NCI-H2196 (cell line): ENCODE measurements at regions not wholly inside any gene's neighbourhood (a gene's known extent, or its start where the extent isn't known, plus 50 kb on each side); places are given as distances from the start of the nearest gene placed in this dataset.
"Not testable (repeated sequence)": the region's sequence is repeated elsewhere in the genome, so short reads cannot be mapped to it uniquely, and the experiment has no call there.

ENCODE experiments used
- DNase-seq: peaks from one replicate; lab custom pipeline; 2025; ENCODE audit not compliant: unreplicated experiment; lab: John Stamatoyannopoulos, UW

DNA sequence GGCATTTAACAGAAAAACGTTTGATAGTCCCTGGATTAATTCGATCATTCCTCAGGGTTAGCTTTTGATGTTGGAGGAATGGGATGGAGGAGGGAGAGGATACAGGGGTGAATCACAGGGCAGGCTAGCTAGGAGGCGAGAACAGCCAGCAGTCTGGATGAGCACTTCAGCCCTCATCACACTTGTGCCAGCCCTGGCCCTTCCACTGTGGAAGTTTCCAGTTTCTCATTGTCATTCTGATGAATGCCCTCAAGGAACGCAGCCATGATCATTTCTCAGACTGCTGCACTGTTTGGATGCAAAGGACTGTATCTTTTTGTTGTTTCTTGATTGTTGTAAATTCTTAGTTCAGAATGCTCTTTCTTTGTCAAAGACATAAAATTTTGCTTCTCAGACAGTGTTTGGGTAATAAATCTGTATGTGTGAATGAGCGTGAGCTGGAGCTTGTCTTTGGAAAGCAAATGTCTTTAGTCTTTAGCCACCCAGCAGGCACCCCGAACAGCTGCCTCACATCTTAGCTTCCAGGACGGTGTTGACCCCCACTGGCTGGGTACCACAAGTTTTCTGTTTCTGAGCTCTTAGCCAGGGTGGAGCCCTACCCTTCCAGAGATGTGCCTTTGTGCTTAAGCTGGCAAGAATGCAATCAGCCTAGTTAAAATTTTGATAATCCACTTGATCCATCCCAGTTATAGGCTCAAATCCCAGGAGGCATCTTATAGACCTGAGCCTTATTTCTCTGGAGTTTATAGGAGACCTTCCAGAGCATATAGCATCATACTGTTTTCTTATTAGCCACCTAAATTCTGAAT is 121.1 kb downstream of the PDCD6IP start:
- DNase-seq = no peak

DNA sequence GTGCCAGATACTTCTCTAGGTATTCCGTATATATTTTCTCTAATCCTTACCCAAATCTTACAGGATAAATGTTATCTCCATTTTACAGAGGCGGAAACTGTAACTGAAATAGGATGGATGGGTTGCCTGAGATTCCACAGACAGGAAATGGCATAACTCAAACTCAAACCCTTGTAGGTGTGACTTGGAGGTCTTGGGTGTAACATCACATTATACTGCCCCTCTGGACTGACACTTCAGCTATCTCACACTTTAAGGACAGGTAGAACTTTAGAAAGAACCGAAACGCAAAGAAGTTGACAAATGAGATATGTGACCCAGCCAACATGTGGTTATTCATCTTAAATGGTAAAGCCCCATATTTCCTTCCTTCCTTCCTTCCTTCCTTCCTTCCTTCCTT is 122.1 kb downstream of the PDCD6IP start:
- no peak for DNase-seq

DNA sequence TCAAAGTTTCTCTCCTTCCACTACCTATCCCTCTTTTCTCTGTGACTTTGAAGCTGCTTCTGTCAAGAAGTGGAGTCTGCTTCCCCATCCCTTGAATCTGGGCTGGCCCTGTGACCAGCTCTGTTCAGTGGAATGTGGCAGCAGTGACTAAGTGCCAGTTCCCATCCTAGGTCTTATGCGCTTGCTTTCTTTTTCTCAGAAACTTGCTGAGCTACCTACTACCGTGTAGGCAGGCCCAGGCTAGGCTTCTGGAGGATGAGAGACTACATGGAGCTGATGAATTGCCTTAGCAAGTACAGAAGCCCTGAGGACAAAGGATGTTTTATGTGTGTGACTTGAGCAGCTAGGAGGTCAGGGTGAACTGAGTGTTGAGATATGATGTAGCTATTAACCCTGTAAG is 123.2 kb downstream of the PDCD6IP start:
- DNase-seq = no peak

DNA sequence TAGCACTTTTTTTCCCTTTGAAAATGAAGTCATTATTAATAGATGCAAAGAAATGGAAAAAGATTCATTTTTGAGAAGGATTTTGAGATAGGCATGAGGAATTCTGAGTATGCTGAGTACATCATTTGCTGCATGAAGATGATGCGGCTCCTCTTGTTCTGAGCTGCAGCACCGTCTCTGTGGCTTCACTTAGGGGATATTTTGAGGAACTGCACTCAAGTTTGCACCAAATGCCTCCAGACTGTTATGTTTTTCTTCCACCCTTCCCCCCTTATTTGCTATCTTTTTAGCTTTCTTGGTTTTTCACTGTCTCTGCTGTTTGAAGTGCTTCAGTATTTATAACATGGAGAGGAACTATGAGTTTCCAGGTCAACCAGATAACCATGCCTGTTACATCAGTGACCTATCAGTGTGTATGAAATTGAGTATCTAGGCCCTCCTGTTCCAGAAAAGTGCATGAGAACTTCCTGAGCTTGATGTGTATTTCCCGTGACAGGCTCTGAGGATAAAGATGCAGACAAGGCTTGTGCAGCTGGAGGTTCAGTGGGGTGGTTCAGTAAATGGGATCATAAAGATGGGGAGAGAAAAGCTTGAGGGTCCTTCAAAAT is 128.7 kb downstream of the PDCD6IP start:
- no peak for DNase-seq

DNA sequence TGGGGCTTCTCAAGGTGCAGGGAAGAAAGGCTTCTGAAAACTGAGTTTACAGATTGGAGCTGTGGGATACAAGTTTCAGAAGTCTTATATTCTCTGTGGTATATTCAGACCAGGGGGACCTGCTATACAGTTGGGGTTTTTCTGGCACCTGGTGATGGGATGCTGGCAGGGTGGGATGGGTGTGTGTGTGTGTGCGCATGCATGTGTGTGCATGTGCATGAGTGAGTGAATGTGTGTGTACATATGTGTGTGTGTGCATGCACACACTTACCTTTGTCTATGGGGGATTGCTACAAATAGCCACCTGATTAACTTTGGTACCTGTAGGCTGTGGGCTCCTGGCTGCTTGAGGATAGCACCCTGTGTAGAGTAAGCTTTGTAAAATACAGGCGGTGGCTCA is 131.4 kb downstream of the PDCD6IP start:
- no peak for DNase-seq

DNA sequence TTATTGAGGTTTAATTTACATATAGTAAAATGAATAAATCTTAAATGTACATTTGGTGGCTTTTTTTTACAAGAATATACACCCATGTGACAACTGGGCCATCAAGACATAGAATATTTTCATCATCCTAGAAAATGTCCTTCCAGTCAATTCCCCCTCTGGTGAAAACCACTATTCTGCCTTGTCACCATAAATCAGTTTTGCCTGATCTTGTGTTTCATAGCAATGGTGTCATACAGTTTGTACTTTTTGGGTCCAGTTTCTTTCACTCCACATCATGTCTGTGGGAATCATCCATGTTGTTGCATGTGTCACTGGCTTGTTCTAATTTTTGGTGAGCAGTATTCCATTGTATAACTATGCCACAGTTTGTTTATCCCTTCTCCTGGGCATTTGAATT is 133.1 kb downstream of the PDCD6IP start:
- no peak for DNase-seq

DNA sequence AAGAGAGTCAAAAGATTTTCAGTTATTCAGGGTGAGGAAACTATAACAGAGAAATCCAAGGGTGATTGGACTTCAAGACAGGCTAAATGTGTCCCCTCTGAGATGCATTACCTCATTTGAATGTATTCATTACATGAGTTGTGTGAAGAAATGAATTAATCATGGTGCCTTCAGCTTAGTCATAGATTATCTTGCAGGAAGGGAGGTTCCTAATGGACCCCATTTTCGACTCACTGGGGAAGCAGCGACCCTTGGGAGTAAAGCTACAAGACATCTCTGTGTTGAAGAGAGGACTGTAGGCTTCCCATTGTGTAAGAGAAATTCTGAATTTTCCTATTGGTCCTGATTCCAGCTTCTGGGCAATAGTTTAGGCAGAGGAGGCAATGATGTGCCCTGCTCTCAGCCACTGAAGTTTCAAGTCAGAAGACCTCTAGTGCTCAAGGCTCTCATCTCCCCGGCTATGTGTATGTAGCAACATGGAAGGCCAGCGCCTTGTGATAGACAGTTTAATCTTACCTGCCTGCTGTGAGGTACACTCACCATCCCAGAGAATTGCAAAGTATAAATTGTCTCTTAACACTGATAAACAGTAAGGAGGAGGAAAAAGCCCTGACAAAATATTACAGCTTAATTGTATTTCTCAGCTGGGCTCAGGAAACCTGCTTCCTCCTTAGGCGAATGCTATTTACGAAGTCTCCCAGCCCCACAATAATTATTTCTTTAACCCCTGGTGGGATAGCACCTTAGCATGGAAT is 133.8 kb downstream of the PDCD6IP start:
- no peak for DNase-seq

DNA sequence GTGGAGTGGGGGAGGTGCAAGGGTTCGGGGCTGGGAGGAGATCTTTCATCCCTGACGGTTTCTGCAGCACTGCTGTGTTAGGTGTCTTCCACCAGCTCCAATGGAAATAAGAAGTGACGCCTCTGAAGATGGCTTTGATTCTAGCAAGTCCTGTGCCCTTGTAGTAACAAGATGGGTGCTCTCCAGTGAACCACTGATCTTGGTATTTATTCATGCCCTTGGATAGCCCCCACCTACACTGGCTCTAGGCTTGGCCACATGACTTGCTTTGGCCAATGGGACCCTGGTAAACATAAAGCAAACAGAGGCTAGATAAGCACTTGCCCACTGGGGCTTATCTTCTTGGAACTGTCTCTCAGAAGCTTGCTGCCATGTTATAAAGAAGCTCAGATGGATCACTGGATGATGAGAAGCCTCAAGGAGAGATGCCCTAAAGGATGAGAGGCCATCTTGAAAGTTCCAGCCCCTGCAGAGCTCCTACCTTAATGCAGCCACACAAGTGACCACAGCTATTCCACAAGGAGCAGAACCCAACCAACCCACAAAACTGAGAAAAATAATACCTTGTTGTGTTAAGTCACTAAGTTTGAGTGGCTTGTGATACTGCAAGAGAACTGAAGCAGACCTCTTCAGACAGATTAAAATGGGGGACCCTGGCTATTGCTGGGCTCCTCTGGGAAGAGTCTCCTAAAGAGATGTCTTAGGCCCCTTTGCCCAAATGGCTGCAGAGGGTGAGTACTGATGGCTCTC is 137.9 kb downstream of the PDCD6IP start:
- no peak for DNase-seq

DNA sequence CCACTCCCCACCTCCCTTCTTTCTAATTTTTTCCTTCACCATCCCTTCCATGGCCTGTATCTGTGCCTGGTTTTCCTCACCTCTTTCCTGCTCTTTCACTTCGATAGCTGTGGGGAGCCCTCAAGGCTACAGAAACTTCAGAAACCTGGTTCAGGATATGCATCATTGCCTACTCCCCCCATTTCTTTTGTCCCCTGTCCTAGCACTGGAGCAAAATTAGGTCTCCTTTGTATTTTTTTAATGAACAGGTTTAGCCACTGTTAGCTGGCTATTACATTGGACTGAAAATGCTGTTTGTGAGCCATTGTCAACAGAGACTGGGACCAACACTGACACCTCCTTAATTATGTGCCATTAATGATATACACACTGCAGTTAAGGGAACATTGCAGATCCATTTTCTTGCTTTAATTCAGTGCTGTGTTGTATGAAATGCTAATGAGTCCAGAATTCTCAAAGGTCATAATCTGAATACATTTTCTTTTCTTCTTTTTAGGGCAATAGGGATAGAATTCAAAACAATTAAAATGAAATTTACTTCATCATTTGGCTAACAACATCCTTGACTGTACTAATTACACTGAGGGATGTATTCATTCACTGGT is 138.6 kb downstream of the PDCD6IP start:
- no peak for DNase-seq

DNA sequence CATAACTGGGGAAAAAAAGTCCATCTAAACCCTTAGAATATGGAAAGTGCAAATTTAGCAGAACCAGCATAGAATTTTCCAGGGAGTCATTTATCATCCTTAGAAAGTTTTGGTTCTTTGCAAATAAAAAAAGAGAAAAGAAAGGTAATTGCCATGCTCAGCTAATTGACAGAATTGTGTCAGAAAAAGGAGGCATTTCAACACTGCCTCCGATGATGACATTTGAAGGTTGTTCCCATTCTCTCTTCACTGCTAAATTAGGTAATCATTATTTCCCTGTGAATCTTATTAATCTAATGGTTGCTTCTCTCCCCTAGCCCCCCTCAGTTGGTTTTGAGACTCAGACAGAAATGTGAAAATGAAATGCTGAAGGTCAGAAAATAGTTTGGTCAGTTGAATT is 139.2 kb downstream of the PDCD6IP start:
- no peak for DNase-seq

DNA sequence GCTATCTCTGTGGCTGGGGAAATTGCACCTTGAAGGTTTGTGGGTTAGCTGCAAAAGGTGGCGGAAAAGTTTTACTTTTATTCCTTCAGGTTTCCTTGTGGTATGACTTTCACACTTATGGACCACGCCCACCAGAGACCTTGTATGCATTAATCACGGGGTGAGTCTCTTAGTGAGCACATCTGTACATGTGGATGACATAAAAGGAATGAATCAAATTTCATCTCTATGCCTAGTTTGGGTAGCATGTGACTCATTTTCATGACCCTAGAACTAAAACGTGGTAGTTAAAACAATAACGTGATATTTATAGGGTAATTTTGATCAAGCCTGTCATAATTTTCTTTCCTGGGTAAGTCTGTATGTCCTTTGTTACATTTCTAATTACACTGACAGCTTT is 141.7 kb downstream of the PDCD6IP start:
- no peak for DNase-seq

DNA sequence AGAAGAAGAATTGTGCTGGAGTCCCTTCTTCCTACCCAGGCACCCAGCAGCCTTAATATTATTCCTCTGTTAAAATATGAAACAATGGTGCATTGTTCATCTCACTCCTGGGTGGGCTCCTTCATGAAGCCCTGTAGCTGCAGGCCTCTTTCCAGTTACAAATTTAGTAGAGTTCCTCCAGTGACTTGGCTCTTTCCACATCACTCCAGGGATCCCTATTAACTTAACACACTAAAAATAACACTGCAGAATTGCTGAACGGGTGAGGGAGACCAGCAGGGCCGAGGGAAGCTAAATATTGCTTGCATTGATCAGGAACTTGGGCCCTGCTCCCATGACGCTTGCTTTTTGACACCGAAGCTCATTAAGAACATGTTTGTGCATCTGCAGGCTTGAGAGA is 142.3 kb downstream of the PDCD6IP start:
- DNase-seq = no peak

DNA sequence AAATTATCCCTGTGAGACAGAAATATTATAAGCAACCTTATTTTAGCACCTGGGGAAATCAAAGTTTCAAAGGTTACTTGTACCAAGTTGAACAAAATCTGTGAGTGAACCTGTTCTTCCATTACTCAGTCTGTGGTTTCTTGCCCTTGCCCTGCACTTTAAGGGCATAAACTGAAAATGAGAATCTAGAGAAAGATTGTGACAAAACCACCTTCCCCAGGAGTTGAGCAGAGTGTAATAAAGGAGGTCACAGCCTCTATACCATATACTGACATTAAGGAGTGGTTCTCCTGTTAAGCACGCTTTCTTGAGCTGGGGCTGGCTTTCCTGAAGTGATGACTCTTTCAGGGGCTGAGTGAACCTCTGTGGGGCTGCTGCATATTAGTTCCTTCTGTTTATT is 143.4 kb downstream of the PDCD6IP start:
- no peak for DNase-seq

DNA sequence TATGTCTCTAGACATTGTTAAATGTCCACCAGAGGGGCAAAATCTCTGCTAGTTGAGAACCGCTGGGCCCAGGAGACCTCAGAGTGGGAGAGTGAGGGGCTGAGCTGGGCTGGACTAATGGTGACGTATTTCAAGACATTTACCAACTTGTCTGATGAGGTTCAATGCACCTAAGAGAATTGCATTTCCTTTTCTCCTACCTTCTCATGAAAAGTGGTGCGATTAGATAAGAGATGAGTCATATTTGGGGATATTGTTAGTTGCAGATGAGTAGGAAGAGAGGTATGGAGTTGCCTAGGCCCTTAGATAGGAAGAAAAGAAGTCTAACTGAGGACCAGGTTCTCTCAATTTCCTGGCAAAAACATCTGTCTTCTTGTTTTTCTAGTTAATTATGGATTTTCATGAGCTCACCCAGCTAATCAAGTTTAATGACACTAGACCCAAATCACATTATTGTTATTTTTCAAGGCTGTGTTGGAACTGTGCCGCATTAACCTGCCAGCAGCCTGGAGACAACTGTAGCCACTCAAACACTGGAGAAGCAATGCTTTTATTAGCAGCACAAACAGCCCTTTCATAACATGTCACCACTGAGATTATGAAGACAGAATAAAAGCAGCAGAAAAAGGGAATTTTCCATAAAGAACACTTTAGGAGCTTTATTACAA is 144.2 kb downstream of the PDCD6IP start:
- no peak for DNase-seq

DNA sequence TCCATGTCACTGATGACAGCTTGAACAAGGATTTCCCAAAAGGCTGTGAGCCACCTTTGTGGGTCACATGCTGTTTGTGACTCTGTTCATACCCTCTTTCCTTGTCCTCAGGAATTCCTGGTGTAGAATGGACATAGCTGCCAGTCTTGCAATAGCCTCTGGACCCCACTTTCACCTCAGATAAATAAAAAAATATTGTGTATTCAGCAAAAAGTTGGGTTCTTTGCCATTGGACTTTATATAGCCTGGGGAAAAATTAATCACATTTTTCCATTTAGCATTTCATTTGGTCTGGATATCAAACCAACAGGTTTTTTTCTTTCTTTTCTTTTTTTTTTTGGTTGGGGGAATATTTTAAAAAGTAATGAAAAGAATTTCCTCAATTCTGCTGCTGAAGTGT is 144.8 kb downstream of the PDCD6IP start:
- DNase-seq = no peak

DNA sequence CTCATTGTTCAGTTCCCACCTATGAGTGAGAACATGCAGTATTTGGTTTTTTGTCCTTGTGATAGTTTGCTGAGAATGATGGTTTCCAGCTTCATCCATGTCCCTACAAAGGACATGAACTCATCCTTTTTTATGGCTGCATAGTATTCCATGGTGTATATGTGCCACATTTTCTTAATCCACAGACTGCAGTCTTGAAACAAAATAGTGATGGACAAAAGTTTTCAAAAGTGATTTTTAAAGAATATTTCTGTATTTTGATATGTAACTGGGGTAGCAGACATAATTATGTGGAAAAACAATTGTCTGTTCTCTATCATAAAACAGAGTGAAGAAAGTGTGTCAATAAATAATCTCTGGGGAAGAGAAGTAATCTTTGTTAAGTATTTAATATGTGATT is 148.2 kb downstream of the PDCD6IP start:
- DNase-seq = not testable (repeated sequence)

DNA sequence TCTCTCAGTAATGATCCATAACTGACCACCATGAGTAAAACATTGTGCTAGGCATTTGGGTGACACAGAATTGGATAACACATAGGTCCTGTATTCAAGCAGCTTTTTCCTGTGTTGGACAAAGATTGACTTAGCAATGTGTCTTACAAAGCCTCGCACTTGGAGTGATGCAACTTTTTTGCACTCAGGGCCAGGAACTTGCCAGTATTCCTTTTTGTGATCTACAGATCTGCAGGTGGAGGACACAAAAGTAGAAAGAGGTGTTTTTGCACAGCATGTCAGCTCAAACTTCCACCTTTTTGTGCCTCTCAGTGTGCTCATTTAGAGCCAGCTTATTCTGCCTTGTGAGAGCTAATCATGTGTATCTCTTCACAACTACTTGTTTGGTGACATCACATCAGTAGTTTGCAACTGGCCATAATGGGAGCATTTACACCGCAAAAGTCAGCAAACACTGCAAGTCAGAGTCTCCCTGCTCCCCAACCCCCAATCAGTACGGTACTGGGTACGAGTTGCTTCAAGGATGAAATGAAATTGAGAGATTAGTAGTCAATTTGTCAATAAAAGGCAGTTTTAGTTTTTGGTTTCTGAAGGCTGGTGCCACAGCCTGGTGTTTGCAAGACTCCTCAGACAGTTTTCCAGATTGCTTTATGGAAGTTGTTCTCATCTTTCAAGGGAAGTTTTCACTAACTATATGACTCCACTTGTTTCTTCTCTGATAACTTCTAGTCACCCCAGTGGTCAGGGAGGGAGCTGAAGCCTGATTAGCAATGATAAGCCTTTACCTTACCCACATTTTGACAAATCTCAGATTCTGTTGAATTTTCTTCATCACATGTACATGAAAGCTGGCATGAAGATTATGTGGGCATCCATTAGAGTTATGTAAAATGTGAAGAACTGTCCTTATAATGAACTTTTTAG is 149.1 kb downstream of the PDCD6IP start:
- no peak for DNase-seq

DNA sequence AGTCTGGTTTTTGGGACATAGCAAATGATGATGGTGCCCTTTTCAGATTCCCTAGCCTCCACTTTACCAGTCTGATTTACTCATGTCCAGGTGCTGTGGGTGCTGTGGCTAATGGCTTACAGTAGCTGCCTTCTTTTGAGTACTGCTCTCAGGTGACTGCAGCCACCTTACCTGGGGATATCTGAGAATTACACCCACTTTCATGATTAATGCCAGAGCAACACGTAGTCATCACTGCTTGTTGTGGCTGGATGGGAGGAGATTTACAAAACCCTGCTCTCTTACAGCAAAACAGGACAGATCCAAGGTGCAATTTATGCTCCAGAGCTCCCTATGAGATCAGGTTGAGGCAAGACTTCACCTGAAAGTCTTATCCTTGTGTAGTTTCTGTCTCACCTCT is 150.6 kb downstream of the PDCD6IP start:
- DNase-seq = no peak

DNA sequence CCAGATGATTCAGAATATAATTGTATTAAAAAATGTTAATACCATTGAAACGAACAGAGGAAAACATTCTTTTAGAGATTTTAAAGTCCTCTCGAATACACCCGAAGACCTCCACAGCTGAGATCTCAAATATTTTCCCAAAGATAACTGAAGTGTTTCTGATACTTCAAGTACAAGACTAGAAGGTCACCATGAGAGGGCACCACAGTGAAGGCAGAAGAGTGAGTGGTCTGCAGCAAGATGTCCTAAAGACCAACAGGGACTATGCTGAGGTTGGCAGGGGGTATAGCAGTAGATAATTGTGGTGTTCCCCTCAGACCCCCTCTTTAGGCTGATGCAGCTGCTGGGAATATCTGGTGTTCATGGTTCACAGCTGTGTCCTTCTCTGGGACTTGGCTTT is 156.5 kb downstream of the PDCD6IP start:
- DNase-seq = no peak
